Skeletal muscle cell (primary cell): ENCODE measurements at regions not wholly inside any gene's neighbourhood (a gene's known extent, or its start where the extent isn't known, plus 50 kb on each side); places are given as distances from the start of the nearest gene placed in this dataset.
"Not testable (repeated sequence)": the region's sequence is repeated elsewhere in the genome, so short reads cannot be mapped to it uniquely, and the experiment has no call there.

Source experiments
- DNase-seq: peaks from one replicate; pipeline ENCODE4 v3.0.0-alpha.2; 2010; ENCODE audit warnings: low read depth
- H3K4me3 ChIP-seq: 2 replicates; pipeline ENCODE4 v1.5.1; 2011; ENCODE audit warnings: low read depth, mild to moderate bottlenecking, control low read depth, low read length, moderate library complexity

DNA sequence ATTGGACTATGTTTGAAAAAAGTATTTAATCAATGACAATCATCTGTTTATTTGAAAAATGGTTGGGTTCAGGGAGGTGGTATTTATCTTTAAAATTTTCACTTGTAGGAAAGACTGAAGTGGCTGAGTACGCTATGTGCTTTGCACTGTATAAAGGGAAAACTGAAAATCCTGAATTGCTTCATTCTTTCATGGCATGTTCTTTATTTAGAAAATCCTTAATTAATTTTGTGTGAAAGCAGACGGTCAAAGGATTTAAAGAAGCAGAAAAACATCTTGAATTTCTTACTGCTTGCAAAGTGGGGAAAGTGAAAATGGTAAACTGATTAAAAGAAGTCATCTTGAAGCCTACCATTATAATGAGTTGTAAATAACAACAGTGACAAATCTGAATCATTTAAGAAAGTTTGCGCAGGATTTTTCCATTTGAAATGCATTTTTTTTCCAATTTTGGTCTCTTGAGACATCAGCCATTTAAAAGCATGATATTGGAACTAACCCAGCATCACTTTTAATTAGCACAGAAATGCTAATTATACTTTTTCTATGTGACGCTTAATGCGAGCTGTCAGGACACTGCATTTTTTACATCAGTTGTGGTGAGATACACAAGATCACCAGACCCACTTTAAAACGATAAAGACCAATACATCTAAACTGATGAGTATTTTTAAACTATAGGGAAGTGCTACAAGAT lies 169.0 kb downstream of the NEDD1 start:
- DNase-seq, result no peak
- H3K4me3 ChIP-seq, result no peak overlapping the region

DNA sequence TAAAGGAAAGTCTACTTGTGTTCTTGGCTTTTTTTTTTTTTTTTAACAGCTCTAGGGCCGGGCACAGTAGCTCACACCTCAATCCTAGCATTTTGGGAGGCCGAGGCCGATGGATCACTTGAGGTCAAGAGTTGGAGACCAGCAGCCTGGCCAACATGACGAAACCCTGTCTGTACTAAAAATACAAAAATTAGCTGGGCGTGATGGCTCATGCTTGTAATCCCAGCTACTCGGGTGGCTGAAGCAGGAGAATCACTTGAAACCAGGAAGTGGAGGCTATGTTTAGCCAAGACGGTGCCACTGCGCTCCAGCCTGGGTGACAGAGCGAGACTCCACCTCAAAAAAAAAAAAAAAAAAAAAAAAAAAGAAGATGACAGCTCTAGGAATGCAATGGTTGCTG lies 169.9 kb downstream of the NEDD1 start:
- not testable (repeated sequence) for H3K4me3 ChIP-seq, DNase-seq

DNA sequence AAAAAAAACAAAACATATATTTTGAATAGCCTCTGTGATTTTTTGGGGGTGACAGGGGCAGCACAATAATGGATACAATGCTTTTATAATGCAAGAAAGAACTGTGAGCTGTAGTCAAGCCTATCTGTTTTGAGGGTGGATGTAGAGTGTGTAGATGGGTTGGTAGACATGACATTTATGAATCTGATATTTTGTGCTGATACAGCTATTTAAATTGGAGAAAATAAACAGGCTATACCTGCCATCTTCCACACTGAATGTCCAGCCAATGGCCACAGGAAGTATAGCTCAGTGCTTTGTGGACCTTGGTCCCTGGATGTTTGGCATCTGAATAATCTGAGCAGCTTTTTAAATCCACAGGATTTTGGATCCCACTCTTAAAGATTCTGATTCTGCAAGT lies 175.0 kb downstream of the NEDD1 start:
- no peak for DNase-seq
- no peak overlapping the region for H3K4me3 ChIP-seq

DNA sequence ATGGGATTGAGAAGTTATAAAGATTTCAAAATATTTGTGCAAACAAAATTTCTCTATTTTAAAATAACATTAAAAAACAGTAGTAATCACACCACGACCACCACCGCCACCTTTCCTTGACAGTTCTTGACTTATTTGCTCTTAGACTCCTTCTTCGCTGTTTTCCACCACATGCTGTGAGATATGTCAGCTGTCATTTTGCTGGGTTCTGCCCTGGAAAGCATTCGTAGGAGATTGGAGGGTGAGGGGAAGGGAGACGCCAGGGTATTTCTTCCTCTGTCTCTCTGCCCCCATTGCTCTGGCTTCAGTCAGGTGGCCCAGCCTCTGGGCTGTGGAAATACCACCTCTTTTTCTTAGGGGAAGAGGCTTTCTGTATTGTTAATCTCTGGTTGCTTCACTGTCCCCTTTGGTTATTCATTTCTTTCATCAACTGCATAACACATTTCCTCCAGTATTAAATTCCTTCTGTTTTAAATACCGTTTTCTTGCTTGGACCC lies 186.2 kb downstream of the NEDD1 start:
- no peak overlapping the region for H3K4me3 ChIP-seq
- DNase-seq, result no peak

DNA sequence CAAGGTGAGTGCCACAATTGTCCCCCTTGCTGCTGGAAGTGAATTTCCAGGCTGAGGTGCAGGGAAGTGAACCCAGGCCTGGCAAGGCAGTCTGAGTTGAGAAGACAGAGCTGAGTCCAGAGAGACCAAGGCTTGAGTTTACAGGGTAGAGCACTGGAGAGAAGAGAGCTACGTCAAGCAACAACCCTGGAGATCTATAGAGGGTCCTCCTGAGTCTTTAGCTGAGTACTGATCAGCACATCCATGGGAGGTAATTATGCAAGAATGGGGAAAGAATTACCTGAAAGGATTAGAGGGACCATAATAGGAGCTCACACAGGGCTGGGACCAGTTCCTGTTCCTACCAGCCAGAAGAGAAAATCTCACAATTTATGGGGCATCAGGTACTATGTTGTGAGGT lies 190.7 kb downstream of the NEDD1 start:
- DNase-seq, result no peak

DNA sequence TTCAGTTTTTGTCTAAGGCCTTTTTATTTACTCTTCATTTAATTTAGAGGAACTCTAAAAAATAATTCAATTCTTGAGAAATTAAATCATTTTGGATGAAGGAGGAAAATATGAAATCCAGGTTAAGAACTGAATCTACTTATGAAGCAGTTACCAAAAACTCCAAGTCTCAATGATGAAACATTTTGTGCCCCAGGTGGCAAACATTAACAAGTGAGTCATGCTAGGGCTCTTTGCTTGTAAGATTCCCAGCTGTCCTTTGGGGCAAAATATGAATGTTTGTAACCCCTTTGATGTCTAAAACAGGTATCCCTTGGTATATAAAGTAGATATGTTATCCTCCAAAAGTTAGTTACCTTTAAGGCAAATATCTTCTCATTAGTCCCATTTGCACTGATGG lies 202.4 kb downstream of the NEDD1 start:
- no peak overlapping the region for H3K4me3 ChIP-seq
- DNase-seq, result no peak

More for the DNA sequence above, 190.7 kb downstream of the NEDD1 start:
- no peak overlapping the region for H3K4me3 ChIP-seq

DNA sequence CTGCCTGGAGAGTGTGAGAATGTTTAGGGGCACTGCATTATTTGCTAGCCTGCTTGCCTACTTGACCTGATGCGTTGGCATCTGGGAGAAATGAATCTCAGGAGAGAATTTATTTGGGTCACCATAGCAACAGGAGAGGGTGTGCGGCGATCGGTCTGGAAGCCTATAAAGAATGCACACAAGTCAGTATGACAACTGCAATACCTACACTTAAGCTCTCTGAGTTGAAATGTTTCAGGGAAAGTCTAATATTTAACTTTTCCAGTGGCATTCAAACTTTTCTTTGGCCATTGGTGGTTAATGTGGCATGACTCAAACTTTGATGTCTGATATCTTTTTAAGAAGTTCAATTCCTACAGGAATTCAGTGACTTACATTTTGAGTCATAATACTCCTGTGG lies 205.1 kb downstream of the NEDD1 start:
- no peak overlapping the region for H3K4me3 ChIP-seq
- DNase-seq, result no peak

DNA sequence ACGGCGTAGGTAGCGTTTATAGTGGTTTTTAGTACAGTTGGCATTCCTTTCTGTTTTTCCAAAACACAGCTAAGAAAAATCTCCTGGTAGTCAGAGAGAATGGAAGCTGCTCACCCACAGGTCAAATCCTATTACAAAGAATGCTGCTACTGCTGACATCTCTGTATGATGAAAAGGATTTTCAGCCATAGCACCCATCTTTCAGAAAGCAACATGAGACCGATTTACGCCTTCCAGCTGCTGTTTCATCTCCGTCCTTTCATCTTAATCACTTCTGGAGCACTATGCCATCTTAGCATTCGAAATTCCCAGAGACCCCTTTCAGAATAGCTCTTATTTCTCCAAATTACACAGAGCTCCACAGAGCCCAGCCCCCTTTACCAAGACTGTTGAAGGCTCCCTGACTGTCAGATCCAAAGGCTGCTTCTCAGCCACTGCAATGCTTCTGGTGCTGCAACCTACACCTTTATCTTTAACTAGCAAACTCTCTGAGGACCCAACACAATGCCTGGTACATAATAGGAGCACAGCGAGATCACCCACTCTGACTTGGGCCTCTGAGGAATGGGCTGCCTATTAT lies 211.8 kb downstream of the NEDD1 start:
- no peak for DNase-seq

DNA sequence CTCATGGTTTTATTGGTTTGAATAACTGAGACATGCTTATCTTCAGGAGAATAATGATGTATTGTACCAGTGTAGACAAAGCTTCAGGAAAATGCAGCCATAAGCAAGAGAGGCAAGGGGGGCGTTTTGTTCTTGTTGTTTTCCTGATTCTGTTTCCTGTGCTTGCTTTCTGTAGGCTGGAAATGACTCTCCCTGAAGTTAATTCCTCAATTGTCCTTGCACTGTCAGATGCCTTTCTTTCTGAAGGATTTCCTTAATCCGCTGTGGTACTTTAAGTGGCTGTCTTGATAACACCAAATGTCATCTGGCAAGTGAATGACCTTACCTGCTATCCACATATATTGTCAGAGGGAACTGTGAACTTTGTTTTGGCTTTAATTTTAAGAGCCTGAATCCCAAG lies 220.0 kb downstream of the NEDD1 start:
- no peak for DNase-seq
- no peak overlapping the region for H3K4me3 ChIP-seq

More for the DNA sequence above, 211.8 kb downstream of the NEDD1 start:
- H3K4me3 ChIP-seq, result no peak overlapping the region

DNA sequence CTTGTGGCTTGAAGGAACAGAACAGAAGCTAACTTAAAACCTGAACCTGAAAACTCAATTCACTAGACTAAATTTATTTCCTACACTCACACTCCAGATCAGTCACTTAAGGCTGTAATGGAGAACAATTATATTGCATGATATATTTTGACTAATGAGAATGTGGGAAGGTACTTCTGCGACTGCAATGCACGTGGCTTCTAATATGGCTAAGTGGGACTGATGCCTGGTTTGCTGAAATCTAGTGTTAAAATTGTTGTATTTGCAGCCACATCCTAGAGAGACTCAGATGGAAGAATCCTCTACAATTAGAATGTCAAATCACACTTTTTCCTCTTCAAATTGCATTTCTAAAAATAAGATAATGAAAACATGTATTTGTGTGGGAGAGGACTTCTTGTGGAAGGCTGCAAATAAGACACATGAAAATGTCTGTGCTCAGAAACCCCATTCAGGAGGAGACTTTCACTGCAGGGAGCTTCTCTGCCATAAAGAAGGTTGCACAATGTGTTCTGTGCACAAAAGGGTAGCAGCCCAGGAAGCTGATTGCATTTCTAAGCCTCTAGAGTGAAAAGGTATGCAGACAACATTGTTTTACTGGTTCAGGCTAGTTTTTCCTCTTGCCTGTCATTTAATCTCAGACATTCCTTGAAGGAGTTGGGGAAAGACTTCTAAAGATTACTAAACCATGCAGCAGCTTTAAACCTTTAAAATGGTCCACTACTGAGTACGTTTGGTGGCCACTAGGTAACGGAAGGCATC lies 224.3 kb downstream of the NEDD1 start:
- H3K4me3 ChIP-seq, result no peak overlapping the region
- DNase-seq, result no peak

DNA sequence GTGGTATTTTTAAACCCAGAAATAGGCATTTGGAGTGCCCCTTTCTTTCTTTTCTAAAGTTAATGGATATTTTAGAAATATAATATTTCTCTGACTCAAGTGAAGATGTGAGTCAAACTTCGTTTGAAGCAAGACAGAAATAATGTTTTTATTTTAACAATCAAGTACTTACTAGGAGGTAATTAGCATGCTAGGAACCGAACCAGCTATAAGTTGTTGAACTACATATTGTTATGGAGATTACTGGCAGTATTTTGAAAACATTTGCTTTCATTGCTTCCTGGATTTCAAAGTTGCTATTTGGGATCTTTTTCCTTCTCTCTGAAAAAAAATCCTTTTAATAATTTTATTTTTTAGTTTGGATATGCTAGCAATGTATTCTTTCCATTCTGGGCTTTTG lies 225.2 kb downstream of the NEDD1 start:
- DNase-seq, result no peak
- no peak overlapping the region for H3K4me3 ChIP-seq

DNA sequence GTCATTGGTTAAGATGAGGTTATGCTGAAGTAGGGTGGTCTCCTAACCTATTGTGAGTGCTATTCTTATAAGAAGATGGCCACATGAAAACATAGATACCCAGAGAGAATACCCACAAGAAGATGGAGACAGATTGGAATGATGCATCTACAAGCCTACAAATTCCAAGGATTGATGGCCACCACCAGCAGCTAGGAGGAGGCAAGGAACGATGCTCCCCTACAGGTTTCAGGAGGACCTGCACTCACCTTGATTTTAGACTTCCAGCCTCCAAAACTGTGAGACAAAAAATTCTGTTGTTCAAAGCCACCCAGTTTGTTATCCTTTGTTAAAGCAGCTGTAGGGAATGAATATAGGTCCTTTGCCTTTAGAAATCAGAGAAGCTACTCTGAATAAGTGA lies 227.4 kb downstream of the NEDD1 start:
- no peak for DNase-seq
- no peak overlapping the region for H3K4me3 ChIP-seq

DNA sequence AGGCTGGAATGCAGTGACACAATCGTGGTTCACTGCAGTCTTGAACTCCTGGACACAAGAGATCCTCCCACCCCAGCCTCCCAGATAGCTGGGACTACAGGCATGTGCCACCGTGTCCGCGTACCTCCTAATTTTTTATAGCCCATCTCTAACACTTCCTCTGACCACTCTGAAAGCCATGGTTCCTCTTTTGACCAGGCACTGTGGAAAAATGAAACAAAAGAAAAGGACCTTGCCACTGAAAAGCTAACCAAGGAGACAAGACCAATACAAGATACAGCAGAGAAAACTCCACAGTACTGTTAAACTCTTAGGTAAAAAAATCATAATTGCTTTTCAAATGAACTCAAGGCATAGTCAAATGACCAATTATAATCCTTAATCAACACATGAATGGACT lies 233.3 kb downstream of the NEDD1 start:
- H3K4me3 ChIP-seq, result no peak overlapping the region
- DNase-seq, result no peak

DNA sequence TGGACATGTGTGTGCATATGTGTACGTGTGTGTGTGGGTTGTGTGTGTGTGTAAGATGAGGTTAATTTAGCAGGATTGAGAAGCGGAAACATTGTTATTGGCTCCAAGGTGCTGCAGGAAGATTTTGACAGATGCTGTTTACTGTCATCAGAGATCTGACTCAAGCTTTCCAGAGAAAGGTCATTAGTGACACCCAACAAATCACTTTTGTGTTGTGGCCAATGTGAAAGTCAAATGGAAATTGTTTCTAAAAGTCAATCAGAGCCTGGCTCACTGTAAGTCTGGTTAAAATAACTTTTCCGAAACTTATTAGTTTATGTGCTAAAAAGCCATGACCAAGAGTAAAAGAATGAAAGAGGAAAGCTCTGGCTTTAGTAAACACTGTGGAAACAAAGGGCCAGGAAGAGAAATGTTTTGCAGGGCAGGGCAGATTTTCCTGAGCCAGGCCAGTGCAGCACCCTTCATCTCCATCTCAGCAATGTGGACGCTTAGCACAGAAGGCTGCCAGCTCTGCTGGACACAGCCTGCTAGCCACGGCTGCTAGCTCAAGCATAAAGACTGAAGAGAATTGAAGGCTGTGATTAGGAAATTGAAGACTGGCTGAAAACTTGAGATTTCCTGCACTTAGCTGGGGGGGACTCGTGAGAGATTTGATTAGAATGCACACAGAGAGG lies 235.8 kb downstream of the NEDD1 start:
- DNase-seq, result no peak
- H3K4me3 ChIP-seq, result no peak overlapping the region

DNA sequence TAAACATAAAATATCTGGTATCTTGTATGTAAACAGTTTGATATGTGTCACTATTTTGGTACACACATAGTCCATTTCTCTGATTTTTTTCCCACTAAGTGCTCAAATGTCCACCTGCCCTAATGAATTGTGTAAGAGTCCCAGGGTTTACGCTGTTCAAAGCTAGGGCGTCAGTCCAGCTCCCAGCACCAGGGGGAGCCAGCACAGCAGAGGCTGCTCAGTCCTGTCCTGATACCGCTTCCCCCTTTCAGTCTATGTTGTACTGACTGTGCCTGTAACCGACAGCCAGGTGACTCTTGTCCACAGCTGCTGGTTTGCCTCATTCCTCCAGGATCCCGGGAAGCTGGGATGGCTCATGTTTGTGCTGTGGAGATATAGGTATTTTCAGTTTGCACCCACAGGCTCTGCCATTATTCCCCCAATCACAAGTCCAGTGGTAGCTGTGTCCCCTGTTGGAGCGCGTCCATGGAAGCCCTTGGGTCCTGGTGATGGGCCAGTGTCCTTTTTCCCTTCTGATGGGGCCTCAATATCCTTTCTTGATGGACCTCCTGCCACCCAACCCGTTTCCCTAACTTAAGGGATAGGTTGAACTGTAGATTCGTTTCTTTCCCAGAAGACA lies 242.0 kb downstream of the NEDD1 start:
- no peak for DNase-seq
- no peak overlapping the region for H3K4me3 ChIP-seq

DNA sequence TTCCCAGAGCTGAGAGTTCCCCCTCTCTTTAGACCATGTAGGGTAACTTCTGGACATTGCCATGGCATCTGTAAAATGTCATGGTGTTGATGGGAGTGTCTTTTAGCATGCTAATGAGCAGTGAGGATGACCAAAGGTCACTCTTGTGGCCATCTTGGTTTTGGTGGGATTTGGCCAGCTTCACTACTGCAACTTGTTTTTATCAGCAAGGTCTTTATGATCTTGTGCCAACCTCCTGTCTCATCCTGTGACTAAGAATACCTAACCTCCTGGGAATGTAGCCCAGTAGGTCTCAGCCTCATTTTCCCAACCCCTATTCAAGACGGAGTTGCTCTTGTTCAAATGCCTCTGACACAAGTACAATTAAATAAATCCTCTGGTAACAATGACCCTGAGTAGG lies 244.4 kb downstream of the NEDD1 start:
- H3K4me3 ChIP-seq, result no peak overlapping the region
- no peak for DNase-seq

DNA sequence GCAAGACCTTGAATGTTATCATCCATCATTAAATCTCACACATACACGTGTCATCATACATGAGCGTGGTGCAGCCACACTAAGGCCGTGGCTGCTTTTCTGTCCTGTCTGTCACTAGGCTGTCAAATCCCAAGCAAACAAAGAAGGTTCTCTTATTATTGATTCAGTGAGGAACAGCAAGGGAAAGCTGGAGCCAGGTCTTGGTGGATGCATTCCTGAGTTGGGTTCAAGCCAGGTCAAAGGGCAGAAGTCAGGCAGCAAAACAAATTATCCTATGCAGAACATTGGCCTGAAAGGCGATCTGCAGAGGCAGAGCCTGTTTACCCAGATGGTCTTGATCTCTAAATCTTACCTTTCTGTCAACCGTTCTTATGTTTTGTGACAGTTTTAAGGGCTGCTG lies 252.3 kb downstream of the NEDD1 start:
- DNase-seq, result no peak
- no peak overlapping the region for H3K4me3 ChIP-seq

DNA sequence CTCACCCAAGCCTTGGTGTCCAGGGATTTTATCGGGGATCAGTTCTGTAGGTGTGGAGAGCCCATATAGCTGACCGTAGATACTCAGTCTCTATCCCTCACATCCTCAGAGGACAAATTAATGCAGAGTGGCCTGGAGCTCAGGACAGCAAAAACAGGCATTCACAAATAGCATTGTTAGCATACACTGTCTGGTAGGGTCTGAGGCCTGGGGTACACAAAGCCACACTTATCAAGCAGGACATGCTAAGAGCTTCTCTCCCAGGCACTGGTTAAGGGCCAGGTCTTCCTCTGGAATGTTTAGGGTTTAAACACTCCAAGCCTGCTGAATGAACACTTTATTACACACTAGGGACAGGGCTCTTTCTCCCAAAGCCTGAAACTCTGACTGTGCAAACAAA lies 253.2 kb downstream of the NEDD1 start:
- DNase-seq, result no peak

DNA sequence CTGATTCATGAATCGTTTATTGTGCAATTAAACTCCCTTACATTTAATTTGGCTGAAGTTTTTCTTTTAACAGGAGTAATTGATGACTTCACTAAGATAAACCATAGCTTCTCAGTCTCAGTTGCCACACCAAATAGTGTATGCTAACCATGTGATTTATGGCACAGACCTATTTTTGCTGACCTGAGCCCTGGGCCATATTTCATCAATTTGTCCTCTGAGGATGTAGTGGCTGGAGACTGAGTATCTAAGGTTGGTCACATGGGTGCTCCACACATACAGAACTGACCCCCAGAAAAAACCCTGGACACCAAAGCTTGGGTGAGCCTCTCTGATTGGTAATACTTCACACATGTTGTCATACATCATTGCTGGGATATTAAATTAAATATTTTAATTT lies 255.1 kb downstream of the NEDD1 start:
- DNase-seq, result no peak

More for the DNA sequence above, 253.2 kb downstream of the NEDD1 start:
- no peak overlapping the region for H3K4me3 ChIP-seq

DNA sequence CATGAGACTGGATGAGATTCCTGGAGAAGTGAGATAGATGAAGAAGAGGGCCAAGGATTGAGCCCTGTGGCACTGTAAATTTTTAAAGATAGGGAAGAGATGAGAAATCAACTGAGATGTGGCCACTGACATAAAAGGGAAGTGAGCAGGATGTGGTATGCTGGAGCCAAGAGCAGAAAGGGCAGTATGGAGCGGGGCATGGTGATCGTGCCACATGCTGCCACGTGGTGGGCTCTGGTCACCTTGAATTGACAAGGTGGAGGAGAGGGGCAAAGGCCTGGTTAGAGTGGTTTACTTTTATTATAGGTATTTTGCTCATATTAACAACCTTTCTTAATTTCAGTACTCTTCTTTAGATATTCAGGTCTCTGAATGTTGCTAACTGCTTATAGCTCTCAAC lies 257.9 kb downstream of the NEDD1 start:
- H3K4me3 ChIP-seq, result no peak overlapping the region
- DNase-seq, result no peak

More for the DNA sequence above, 255.1 kb downstream of the NEDD1 start:
- no peak overlapping the region for H3K4me3 ChIP-seq
